Tibial nerve (tissue), 4 donors: ENCODE measurements at regions not wholly inside any gene's neighbourhood (a gene's known extent, or its start where the extent isn't known, plus 50 kb on each side); places are given as distances from the start of the nearest gene placed in this dataset.

Experiments used
- CTCF ChIP-seq, 5 experiments: fragments of 200-600 bp in 3 of 5; fragments of 450-650 bp in 2 of 5; sonication (generic) in 3 of 5; IDR thresholded peaks; one replicate each; pipeline ENCODE4 v1.5.1; 2016 to 2019; ENCODE audit warnings: antibody characterized with exemption in 5 of 5, mild to moderate bottlenecking in 3 of 5, moderate library complexity in 2 of 5
- EP300 ChIP-seq, 2 donors: sonication (generic); formaldehyde crosslinking; IDR thresholded peaks; one replicate each; pipeline ENCODE4 v1.6.1; 2017; ENCODE audit warnings: antibody characterized with exemption in 2 of 2, mild to moderate bottlenecking in 1 of 2
- POLR2A ChIP-seq, 2 donors: fragments of 450-650 bp; IDR thresholded peaks; one replicate each; pipeline ENCODE4 v1.6.1; 2017; ENCODE audit warnings: antibody characterized with exemption in 2 of 2, mild to moderate bottlenecking in 2 of 2, moderate library complexity in 2 of 2

- TF ChIP-seq CTCF (IDR thresholded peaks at IDR 0.05) = no peak
- no peak for TF ChIP-seq POLR2A (IDR thresholded peaks at IDR 0.05)
- TF ChIP-seq EP300 (IDR thresholded peaks at IDR 0.05) = no peak
These were observed 125.2 kb downstream of the ZNF648 start for GRCh38 chr1:181936269-181936668.
